Urinary bladder (tissue), 3 donors: ENCODE measurements at regions not wholly inside any gene's neighbourhood (a gene's known extent, or its start where the extent isn't known, plus 50 kb on each side); places are given as distances from the start of the nearest gene placed in this dataset.

ENCODE experiments used
- DNase-seq: peaks from one replicate; pipeline ENCODE4 v3.0.0-alpha.2; 2015; ENCODE audit errors: extremely low spot score
- H3K27ac ChIP-seq: one replicate; pipeline ENCODE4 v1.5.1; 2013; ENCODE audit warnings: low read depth, mild to moderate bottlenecking, moderate library complexity
- H3K36me3 ChIP-seq: one replicate; pipeline ENCODE4 v1.6.1; 2013; ENCODE audit warnings: mild to moderate bottlenecking, moderate library complexity; ENCODE audit not compliant: insufficient read depth
- H3K4me1 ChIP-seq: one replicate; pipeline ENCODE4 v1.6.1; 2013; ENCODE audit warnings: mild to moderate bottlenecking, moderate library complexity; ENCODE audit not compliant: insufficient read depth
- H3K4me3 ChIP-seq: one replicate; pipeline ENCODE4 v1.5.1; 2013; ENCODE audit warnings: low read depth, low read length
- WGBS: extraction: QIAGEN DNeasy Blood & Tissue Kit; methylation state at CpG from one replicate; pipeline ENCODE4 v1.1.7; 2013; 5-methylcytosine and 5-hydroxymethylcytosine counted together
- donor health status: healthy with polysubstance abuse.
- donor health status: healthy.

- Histone ChIP-seq H3K4me3 (no peak overlapping the region), H3K36me3 (no peaks in the 10 kb centered on the region)
- WGBS = 98% methylated on average over 11 of the region's 11 CpGs
These were observed 117.9 kb upstream of the GSE1 start for GRCh38 chr16:85495259-85495658.

DNA sequence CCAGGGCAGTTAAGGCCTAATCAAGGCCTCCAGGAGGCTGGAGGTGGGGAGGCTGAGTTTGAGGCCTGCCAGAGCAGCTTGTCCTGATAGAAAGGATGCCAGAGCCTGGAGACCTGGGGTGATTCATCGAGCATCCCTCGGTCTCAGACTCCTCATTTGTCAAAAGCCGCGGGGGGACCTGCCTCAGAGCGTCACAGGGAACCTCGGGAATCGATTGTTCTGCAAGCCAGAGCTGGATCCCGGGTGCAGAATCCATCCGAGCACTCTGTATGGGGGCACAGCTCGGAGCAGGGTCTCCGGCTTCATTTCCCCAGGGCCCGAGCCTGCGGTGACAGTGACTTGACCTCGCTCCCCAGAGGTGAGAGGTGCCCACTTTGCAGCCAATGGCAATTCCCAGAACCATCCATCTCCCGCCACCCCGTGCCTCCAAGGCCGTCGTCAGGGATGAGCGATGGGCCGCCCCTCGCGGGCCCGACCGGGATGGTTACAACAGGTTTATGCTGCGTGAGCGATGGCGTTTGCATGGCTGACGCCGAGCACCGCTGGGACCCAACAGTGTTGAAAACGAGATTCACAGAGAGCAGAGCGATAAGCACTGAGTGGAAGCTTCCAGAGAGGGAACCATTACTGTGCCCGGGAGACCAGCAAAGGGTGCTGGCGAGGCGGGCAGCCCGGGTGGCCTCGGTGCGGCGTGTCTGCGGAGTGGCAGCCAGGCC is 117.1 kb upstream of the GSE1 start:
- Histone ChIP-seq H3K4me3 (no peak overlapping the region), H3K36me3 (no peaks in the 10 kb centered on the region), H3K27ac (no peak overlapping the region), H3K4me1 (no peaks in the 10 kb centered on the region)
- 95% methylated on average over 40 of the region's 40 CpGs for WGBS
- no peak for DNase-seq

More at GRCh38 chr16:85495259-85495658, 117.9 kb upstream of the GSE1 start:
- Histone ChIP-seq H3K4me1 (no peaks in the 10 kb centered on the region), H3K27ac (no peak overlapping the region)
- no peak for DNase-seq

DNA sequence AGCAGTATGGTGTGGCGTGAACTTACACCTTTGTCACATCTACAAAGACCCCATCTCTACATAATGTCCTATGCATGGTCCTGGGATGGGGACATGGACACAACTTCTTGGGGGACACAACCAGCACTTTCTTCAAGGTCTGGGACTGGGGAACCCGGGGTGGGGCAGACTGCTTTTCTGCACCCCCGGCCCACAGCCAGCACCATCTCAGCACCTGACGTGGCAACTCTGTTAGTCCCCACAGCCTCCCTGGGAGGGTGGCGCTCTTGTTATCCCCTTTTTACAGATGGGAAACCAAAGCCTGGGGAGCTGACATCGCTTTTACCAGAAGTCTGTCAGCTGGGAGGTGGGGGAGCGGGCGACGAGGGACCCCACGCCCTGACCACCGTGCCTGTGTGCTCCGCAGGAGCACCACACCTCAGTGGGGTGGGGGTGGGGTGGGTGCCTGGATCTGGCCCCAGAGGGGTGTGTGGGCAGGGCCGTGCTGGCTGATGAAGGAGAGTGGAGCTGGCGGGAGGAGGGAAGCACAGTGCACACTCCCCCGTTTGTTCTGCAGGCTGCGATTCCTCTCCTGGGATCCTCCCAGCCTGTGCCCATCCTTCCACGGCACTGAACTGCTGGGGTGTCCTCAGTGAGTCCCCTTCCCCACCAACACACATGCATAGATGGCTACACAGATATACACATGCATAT is 115.4 kb upstream of the GSE1 start:
- DNase-seq = no peak
- 91% methylated on average over 17 of the region's 17 CpGs for WGBS
- H3K4me3 ChIP-seq = no peak overlapping the region
- H3K4me1 ChIP-seq = no peaks in the 10 kb centered on the region
- no peak overlapping the region for H3K27ac ChIP-seq
- no peaks in the 10 kb centered on the region for H3K36me3 ChIP-seq

DNA sequence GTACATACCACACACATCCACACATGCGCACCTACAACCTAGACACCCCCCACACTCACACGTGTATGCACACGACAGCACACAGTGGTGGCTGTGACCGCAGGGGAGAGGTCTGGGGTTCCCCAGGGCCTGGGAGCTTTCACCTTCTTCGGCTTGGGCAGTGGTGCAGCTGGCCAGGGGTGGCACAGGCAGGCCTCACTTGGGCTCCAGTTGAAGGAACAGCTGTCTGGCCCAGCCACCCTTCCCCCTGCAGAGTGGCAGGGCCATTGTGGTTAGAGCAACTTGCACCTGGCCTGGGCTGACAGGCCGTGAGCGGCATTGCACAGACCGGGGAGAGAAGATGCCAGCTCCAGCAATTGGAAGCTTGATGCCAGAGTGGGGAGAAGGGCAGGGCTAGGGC is 114.5 kb upstream of the GSE1 start:
- no peaks in the 10 kb centered on the region for H3K36me3 ChIP-seq
- no peak for DNase-seq
- H3K4me1 ChIP-seq = no peaks in the 10 kb centered on the region
- no peak overlapping the region for H3K27ac ChIP-seq
- 90% methylated on average over 8 of the region's 8 CpGs for WGBS
- H3K4me3 ChIP-seq = no peak overlapping the region

GRCh38 chr16:85500220-85500619 is 112.9 kb upstream of the GSE1 start:
- Histone ChIP-seq H3K4me3 (no peak overlapping the region), H3K36me3 (no peaks in the 10 kb centered on the region), H3K27ac (no peak overlapping the region), H3K4me1 (no peaks in the 10 kb centered on the region)
- DNase-seq = no peak
- WGBS = 84% methylated on average over 12 of the region's 12 CpGs

DNA sequence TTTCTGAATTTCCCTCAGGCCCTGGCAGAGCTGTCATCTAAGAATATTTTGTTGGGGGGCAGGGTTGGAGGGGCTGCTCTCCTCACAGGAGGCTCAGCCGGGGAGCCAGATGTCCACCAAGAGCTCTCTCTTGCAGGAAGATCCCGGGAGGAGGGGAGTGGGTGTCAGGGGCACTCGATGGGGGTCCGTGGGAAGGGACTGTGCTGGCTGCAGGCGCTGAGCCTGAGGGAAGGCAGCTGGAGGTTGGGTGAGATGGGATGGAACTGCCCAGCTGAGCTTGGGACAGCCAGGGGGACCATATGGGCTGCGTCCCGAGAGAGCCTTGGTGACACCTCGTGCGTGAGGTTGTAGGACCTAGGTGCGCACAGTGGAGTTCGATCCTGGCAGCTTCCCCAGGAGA is 111.2 kb upstream of the GSE1 start:
- 83% methylated on average over 11 of the region's 11 CpGs for WGBS
- Histone ChIP-seq H3K36me3 (no peaks in the 10 kb centered on the region), H3K27ac (no peak overlapping the region), H3K4me3 (no peak overlapping the region), H3K4me1 (no peaks in the 10 kb centered on the region)
- no peak for DNase-seq

DNA sequence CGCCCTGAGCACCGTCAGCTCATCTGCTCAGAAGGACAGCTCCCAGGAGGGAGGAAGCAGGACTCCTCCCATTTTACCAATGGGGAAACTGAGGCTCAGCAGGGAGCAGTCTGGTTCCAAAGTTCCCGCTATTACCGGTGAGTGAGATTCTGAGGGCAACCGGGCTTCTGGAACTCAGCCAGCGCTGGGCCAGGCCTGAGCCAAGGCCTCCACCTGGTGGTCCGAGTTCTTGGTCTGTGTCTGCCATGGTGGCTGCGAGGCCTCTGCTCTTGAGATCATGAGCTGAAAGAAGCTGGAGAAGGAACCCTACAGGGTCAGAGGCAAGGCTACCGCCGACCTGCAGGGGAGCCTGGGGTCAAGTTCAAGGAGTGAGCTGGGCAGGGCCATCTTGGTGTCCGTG is 110.8 kb upstream of the GSE1 start:
- Histone ChIP-seq H3K4me1 (no peaks in the 10 kb centered on the region), H3K27ac (no peak overlapping the region), H3K4me3 (no peak overlapping the region), H3K36me3 (no peaks in the 10 kb centered on the region)
- DNase-seq = no peak
- 87% methylated on average over 11 of the region's 11 CpGs for WGBS

DNA sequence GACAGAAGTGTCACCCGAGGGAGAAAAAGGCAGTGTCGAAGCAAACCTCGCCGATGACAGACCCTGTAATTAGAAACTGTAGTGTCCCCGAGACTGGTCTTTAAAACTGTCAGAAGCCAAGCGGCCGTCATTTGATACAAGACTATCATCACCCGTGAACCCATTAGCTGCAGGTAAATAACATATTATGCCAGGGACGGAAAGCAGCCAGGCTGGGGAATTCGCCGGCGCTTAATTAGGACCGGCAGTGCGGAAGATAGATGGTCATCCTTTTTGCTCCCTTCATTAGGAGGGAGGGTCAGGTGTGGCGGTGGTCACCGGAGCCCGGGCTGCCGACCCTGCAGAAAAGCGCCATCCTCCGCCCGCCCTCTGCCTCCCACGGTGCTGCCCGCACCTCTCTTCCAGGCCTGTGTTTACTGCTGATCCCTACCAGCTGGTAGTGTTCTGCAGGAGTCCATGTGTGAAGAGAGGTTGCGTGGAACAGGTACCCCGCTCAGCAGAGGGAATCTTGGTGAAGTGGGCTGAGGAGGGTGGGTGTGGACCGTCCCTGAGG is 109.4 kb upstream of the GSE1 start:
- Histone ChIP-seq H3K4me3 (no peak overlapping the region), H3K4me1 (no peaks in the 10 kb centered on the region), H3K27ac (no peak overlapping the region), H3K36me3 (no peaks in the 10 kb centered on the region)
- DNase-seq = no peak
- 89% methylated on average over 26 of the region's 26 CpGs for WGBS

GRCh38 chr16:85504242-85504641 is 108.9 kb upstream of the GSE1 start:
- H3K4me1 ChIP-seq = no peaks in the 10 kb centered on the region
- H3K27ac ChIP-seq = no peak overlapping the region
- 88% methylated on average over 9 of the region's 9 CpGs for WGBS
- no peaks in the 10 kb centered on the region for H3K36me3 ChIP-seq
- H3K4me3 ChIP-seq = no peak overlapping the region
- DNase-seq = no peak

DNA sequence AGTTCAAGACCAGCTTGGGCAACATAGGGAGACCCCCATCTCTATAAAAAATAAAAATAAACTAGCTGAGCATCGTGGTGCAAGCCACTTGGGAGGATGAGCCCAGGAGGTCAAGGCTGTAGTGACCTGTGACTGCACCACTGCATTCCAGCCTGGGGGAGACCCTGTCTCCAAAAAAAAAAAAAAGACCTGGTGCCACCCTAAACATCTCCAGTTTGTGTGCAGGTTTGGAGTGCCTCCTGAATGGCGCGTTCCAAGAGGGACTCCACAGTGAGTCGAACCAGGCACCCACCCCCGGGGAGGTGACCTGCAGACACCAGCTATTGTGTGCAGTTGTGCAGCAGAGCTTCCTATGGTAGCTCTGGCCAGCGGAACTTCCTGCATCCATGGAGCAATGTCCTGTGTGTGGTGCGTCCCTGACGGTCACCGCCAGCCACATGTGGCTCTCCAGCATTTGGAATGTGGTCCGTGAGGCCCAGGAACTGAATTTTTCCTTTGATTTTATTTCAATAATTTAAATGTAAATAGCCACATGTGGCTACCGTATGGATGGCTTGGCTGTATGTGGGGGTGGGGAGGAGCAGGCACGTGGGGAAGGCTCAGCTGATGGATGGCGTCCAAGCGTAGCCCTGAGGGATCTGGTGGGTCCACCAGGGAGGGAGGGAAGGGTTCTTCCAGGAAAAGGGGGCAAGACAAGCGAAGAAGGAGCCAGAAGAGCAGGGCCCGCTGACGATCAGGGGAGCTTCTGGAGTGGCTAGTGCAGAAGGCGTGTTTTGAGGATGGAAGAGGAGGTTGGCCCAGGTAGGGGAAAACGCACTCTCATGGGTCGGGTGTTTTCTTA is 107.1 kb upstream of the GSE1 start:
- no peak for DNase-seq
- WGBS = 84% methylated on average over 20 of the region's 20 CpGs

GRCh38 chr16:85506635-85506911 is 106.5 kb upstream of the GSE1 start:
- 95% methylated on average over 8 of the region's 8 CpGs for WGBS
- no peak for DNase-seq

More for the DNA sequence above, 107.1 kb upstream of the GSE1 start:
- no peak overlapping the region for H3K27ac ChIP-seq
- H3K4me3 ChIP-seq = no peak overlapping the region
- no peaks in the 10 kb centered on the region for H3K4me1 ChIP-seq
- no peaks in the 10 kb centered on the region for H3K36me3 ChIP-seq

DNA sequence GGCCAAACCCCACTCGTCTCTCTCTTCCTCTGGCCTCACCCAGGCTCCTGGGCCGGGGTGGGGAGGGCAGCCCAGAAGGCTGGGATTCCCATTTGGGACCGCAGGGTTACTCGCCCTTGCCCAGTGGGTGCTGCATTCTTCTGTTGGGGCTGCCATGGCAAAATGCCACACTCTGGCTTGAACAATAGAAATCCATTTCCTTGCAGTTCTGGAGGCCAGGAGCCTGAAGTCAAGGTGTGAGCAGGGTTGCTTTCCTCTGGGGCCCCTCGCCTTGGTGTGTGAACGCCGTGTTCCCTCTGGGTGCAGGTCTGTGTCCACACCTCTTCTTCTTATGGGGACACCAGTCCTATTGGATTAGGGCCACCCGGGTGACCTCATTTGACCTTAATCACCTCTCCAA is 105.8 kb upstream of the GSE1 start:
- Histone ChIP-seq H3K27ac (no peak overlapping the region), H3K36me3 (no peaks in the 10 kb centered on the region), H3K4me1 (no peaks in the 10 kb centered on the region), H3K4me3 (no peak overlapping the region)
- WGBS = 89% methylated on average over 8 of the region's 8 CpGs
- no peak for DNase-seq

More at GRCh38 chr16:85506635-85506911, 106.5 kb upstream of the GSE1 start:
- Histone ChIP-seq H3K36me3 (no peaks in the 10 kb centered on the region), H3K27ac (no peak overlapping the region), H3K4me3 (no peak overlapping the region), H3K4me1 (no peaks in the 10 kb centered on the region)

DNA sequence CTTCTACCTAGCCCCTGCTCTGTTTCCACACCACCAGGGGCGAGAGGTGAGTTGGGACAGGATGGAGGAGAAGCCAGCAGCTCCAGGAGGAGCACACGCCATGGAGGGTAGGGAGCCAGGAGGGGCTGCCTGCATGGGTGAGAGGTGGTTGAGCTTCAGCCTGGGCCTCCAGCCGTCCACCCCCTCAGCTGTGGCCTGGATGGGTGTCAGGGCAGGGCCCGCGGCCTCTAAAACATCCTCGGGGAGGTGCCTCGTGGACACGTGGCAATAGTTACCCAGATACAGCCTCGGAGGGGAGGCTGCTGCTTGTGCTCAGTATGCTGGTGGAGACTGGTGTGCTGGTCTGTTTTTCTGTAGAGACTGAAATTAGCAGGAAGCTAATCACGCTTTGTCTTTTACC is 104.7 kb upstream of the GSE1 start:
- Histone ChIP-seq H3K4me3 (no peak overlapping the region), H3K4me1 (no peaks in the 10 kb centered on the region), H3K36me3 (no peaks in the 10 kb centered on the region), H3K27ac (no peak overlapping the region)
- WGBS = 97% methylated on average over 10 of the region's 10 CpGs
- no peak for DNase-seq

DNA sequence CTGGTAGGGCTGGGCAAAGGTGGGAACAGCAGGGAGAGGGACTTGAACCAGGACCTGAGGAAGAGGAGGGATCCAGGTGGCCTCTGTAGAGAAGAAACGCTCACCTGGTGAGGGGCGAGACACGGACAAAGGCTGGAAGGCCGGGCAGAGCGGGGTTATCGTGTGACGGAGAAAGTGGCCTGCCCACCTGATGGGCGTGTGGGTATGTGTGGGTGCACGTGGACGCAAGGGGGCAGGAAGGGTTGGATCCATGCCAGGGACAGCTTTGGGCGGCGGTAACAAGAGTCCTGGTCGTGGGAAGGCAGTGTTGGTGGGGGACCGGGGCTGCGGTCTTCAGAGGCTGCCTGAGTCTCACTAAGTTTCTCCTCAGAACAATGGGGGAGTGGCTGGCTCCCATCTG is 104.1 kb upstream of the GSE1 start:
- no peak for DNase-seq
- H3K4me3 ChIP-seq = no peak overlapping the region
- no peaks in the 10 kb centered on the region for H3K4me1 ChIP-seq
- WGBS = 89% methylated on average over 15 of the region's 15 CpGs
- H3K36me3 ChIP-seq = no peaks in the 10 kb centered on the region
- H3K27ac ChIP-seq = no peak overlapping the region
